GM11168 (cell line): ENCODE measurements at regions not wholly inside any gene's neighbourhood (a gene's known extent, or its start where the extent isn't known, plus 50 kb on each side); places are given as distances from the start of the nearest gene placed in this dataset.
"Not testable (repeated sequence)": the region's sequence is repeated elsewhere in the genome, so short reads cannot be mapped to it uniquely, and the experiment has no call there.

Experiments used
- in situ Hi-C: fragments of 300-500 bp; cut with MboI; formaldehyde crosslinking; loops from one replicate; pipeline ENCODE4 v1.12.0; 2022; ENCODE audit warnings: low sequenced_read_pairs; ENCODE audit not compliant: unreplicated experiment

GRCh38 chr5:128711216-128711615, 173.2 kb upstream of the FBN2 start:
- in situ Hi-C loops, result no loop called here

GRCh38 chr5:128714551-128714950, 176.5 kb upstream of the FBN2 start:
- in situ Hi-C loops, result no loop called here

- in situ Hi-C loops, result no loop called here
Observed at GRCh38 chr5:128722551-128722950, 184.5 kb upstream of the FBN2 start.

GRCh38 chr5:128730021-128730420, 192.0 kb upstream of the FBN2 start:
- in situ Hi-C loops, result not testable (repeated sequence)

GRCh38 chr5:128735656-128736055, 197.6 kb upstream of the FBN2 start:
- in situ Hi-C loops, result not testable (repeated sequence)

- in situ Hi-C loops, result no loop called here
Observed at GRCh38 chr5:128736553-128736952, 198.5 kb upstream of the FBN2 start.

GRCh38 chr5:128749136-128749898, 211.3 kb upstream of the FBN2 start:
- in situ Hi-C loops, result no loop called here

GRCh38 chr5:128750155-128750554, 212.1 kb upstream of the FBN2 start:
- in situ Hi-C loops, result no loop called here

GRCh38 chr5:128757196-128757959, 207.9 kb upstream of the SLC27A6 start:
- in situ Hi-C loops, result no loop called here

GRCh38 chr5:128762661-128763306, 202.5 kb upstream of the SLC27A6 start:
- in situ Hi-C loops, result no loop called here

- in situ Hi-C loops, result no loop called here
Observed at GRCh38 chr5:128763321-128763720, 202.0 kb upstream of the SLC27A6 start.

- in situ Hi-C loops, result no loop called here
Observed at GRCh38 chr5:128764601-128765310, 200.5 kb upstream of the SLC27A6 start.

GRCh38 chr5:128765448-128766061, 199.7 kb upstream of the SLC27A6 start:
- in situ Hi-C loops, result no loop called here

GRCh38 chr5:128766406-128766805, 198.9 kb upstream of the SLC27A6 start:
- in situ Hi-C loops, result no loop called here

- in situ Hi-C loops, result no loop called here
Observed at GRCh38 chr5:128770907-128771306, 194.4 kb upstream of the SLC27A6 start.

- in situ Hi-C loops, result no loop called here
Observed at GRCh38 chr5:128772356-128772755, 192.9 kb upstream of the SLC27A6 start.

- in situ Hi-C loops, result no loop called here
Observed at GRCh38 chr5:128773378-128773777, 191.9 kb upstream of the SLC27A6 start.

- in situ Hi-C loops, result no loop called here
Observed at GRCh38 chr5:128774605-128775004, 190.7 kb upstream of the SLC27A6 start.

GRCh38 chr5:128775558-128775957, 189.7 kb upstream of the SLC27A6 start:
- in situ Hi-C loops, result no loop called here

GRCh38 chr5:128777052-128777451, 188.2 kb upstream of the SLC27A6 start:
- in situ Hi-C loops, result no loop called here
